ENCODE measurements at regions not wholly inside any gene's neighbourhood (a gene's known extent, or its start where the extent isn't known, plus 50 kb on each side); places are given as distances from the start of the nearest gene placed in this dataset.

DNA sequence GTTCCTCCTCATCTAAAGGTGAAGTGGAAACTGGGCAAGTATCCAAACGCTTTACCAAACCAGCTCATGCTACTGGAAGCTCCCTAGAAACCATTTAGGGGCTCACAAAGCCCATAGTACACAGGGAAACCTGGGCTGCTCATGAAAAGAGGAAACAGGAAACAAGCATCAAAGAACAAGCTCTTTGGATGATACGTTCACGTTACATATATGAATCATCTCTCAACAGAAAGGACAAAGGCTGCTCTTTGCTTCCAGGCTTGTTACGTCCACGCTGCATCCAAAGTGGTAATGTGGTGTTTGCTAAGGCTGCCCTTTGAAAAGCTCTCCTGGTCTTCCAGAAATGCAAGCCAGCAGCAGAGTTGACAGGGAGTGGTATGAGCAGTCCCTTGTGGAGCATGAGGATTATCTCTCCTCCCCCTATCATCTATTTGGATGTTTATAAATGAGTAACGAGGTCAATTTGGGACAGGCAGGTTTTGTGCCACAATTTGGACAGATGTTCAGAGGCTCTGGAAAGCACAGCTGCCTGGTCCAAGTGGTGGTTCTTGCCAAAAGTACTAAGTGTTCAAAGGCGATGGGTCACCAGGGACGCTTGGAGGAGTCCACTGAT is 98.0 kb upstream of the RORA start:
- Histone ChIP-seq H3K4me2 (ENCODE audit: low read length) (no peak overlapping the region), H3F3A (ENCODE audit: insufficient read depth, low read length, poor library complexity, severe bottlenecking) (no peaks in the 10 kb centered on the region), H3K4me3 (ENCODE audit: low read length) (no peak overlapping the region), H3K36me3 (ENCODE audit: insufficient read depth, low read length) (no peaks in the 10 kb centered on the region), H4K20me1 (ENCODE audit: insufficient read depth) (no peaks in the 10 kb centered on the region), H3K9me2 (ENCODE audit: insufficient read depth, low read length) (no peaks in the 10 kb centered on the region), H3K27ac (ENCODE audit: low read length) (no peak overlapping the region), H3K9me3 (ENCODE audit: low read length) (no peaks in the 10 kb centered on the region), H3K9ac (ENCODE audit: low read length) (no peak overlapping the region), H2AFZ (ENCODE audit: low read depth, low read length) (no peak overlapping the region), H3K79me2 (replicated peaks; ENCODE audit: insufficient read depth, low read length) (no peaks in the 10 kb centered on the region), H3K27me3 (ENCODE audit: insufficient read depth, low read depth, low read length) (no peaks in the 10 kb centered on the region)
- TF ChIP-seq EP300 (conservative IDR thresholded peaks at IDR 0.05; ENCODE audit: poor library complexity, severe bottlenecking) (no peak), POLR2AphosphoS5 (IDR thresholded peaks at IDR 0.05) (no peak), RAD21 (conservative IDR thresholded peaks at IDR 0.05) (no peak), TAF1 (IDR thresholded peaks at IDR 0.05; ENCODE audit: low read depth) (no peak), MXI1 (conservative IDR thresholded peaks at IDR 0.05; ENCODE audit: poor library complexity, severe bottlenecking) (no peak), EZH2 (IDR thresholded peaks at IDR 0.05; ENCODE audit: borderline replicate concordance, insufficient read depth, low read length, poor library complexity, severe bottlenecking) (no peak), SMC3 (conservative IDR thresholded peaks at IDR 0.05; ENCODE audit: poor library complexity) (no peak)
- TF ChIP-seq, protein P1, sequence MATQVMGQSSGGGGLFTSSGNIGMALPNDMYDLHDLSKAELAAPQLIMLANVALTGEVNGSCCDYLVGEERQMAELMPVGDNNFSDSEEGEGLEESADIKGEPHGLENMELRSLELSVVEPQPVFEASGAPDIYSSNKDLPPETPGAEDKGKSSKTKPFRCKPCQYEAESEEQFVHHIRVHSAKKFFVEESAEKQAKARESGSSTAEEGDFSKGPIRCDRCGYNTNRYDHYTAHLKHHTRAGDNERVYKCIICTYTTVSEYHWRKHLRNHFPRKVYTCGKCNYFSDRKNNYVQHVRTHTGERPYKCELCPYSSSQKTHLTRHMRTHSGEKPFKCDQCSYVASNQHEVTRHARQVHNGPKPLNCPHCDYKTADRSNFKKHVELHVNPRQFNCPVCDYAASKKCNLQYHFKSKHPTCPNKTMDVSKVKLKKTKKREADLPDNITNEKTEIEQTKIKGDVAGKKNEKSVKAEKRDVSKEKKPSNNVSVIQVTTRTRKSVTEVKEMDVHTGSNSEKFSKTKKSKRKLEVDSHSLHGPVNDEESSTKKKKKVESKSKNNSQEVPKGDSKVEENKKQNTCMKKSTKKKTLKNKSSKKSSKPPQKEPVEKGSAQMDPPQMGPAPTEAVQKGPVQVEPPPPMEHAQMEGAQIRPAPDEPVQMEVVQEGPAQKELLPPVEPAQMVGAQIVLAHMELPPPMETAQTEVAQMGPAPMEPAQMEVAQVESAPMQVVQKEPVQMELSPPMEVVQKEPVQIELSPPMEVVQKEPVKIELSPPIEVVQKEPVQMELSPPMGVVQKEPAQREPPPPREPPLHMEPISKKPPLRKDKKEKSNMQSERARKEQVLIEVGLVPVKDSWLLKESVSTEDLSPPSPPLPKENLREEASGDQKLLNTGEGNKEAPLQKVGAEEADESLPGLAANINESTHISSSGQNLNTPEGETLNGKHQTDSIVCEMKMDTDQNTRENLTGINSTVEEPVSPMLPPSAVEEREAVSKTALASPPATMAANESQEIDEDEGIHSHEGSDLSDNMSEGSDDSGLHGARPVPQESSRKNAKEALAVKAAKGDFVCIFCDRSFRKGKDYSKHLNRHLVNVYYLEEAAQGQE (IDR thresholded peaks at IDR 0.05; ENCODE audit: borderline replicate concordance), result no peak
- TF ChIP-seq, protein P2, sequence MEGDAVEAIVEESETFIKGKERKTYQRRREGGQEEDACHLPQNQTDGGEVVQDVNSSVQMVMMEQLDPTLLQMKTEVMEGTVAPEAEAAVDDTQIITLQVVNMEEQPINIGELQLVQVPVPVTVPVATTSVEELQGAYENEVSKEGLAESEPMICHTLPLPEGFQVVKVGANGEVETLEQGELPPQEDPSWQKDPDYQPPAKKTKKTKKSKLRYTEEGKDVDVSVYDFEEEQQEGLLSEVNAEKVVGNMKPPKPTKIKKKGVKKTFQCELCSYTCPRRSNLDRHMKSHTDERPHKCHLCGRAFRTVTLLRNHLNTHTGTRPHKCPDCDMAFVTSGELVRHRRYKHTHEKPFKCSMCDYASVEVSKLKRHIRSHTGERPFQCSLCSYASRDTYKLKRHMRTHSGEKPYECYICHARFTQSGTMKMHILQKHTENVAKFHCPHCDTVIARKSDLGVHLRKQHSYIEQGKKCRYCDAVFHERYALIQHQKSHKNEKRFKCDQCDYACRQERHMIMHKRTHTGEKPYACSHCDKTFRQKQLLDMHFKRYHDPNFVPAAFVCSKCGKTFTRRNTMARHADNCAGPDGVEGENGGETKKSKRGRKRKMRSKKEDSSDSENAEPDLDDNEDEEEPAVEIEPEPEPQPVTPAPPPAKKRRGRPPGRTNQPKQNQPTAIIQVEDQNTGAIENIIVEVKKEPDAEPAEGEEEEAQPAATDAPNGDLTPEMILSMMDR (IDR thresholded peaks at IDR 0.05; ENCODE audit: poor library complexity, severe bottlenecking), result no peak

DNA sequence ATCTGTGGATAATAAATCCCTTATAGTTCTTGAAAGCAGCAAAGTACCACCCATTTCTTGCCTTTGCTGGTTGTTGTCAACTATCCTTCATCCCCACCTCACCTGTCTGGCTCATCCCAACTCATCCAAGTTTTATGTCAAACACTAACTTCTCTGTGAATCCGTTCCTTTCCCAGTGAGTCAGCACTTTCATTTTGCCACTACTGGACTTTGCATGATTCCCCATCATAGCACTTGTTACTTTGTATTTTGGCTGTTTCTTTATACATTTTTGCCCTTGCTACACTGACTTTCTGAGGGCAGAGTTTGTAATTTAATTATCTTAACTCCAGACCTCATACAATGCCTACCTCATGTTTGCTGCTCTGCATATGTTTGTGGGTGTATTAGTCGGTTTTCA is 90.8 kb upstream of the RORA start:
- no peaks in the 10 kb centered on the region for H3K79me2 ChIP-seq (replicated peaks; ENCODE audit: insufficient read depth, low read length)
- no peaks in the 10 kb centered on the region for H3F3A ChIP-seq (ENCODE audit: insufficient read depth, low read length, poor library complexity, severe bottlenecking)
- H3K27me3 ChIP-seq (ENCODE audit: insufficient read depth, low read depth, low read length), result no peaks in the 10 kb centered on the region
- no peak overlapping the region for H3K4me3 ChIP-seq (ENCODE audit: low read length)
- no peak overlapping the region for H3K9ac ChIP-seq (ENCODE audit: low read length)
- no peak overlapping the region for H2AFZ ChIP-seq (ENCODE audit: low read depth, low read length)
- H3K9me3 ChIP-seq (ENCODE audit: low read length), result no peaks in the 10 kb centered on the region
- H3K9me2 ChIP-seq (ENCODE audit: insufficient read depth, low read length), result no peaks in the 10 kb centered on the region
- H3K36me3 ChIP-seq (ENCODE audit: insufficient read depth, low read length), result no peaks in the 10 kb centered on the region
- H3K4me2 ChIP-seq (ENCODE audit: low read length), result no peak overlapping the region
- TF ChIP-seq EZH2 (IDR thresholded peaks at IDR 0.05; ENCODE audit: borderline replicate concordance, insufficient read depth, low read length, poor library complexity, severe bottlenecking) (no peak), MXI1 (conservative IDR thresholded peaks at IDR 0.05; ENCODE audit: poor library complexity, severe bottlenecking) (no peak), EP300 (conservative IDR thresholded peaks at IDR 0.05; ENCODE audit: poor library complexity, severe bottlenecking) (no peak), SMC3 (conservative IDR thresholded peaks at IDR 0.05; ENCODE audit: poor library complexity) (no peak), RAD21 (conservative IDR thresholded peaks at IDR 0.05) (no peak), TAF1 (IDR thresholded peaks at IDR 0.05; ENCODE audit: low read depth) (no peak), POLR2AphosphoS5 (IDR thresholded peaks at IDR 0.05) (no peak)
- TF ChIP-seq, protein P1 (IDR thresholded peaks at IDR 0.05; ENCODE audit: borderline replicate concordance), result no peak
- TF ChIP-seq, protein P2 (IDR thresholded peaks at IDR 0.05; ENCODE audit: poor library complexity, severe bottlenecking), result no peak
- no peak overlapping the region for H3K27ac ChIP-seq (ENCODE audit: low read length)
- no peaks in the 10 kb centered on the region for H4K20me1 ChIP-seq (ENCODE audit: insufficient read depth)

Data from neural cell (in vitro differentiated cells).